ENCODE measurements at regions not wholly inside any gene's neighbourhood (a gene's known extent, or its start where the extent isn't known, plus 50 kb on each side); places are given as distances from the start of the nearest gene placed in this dataset.

DNA sequence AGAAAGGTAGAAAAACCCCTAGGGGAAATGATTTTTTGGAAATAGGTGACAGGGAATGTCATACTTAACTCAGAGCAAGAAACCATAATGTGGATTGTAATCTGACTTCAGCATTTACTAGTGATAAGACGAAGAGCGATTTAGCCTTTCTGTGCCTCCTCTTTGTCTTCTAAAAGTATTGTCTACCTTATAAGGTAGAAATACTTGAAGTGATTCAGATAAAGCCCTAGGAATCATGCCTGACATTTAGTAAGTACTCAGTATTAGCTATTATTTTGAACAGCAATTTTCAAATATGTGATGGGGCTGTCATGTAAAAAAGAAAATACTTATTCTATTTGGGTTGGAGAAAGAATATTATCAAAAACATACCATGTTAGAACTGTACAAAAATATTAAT lies 525.9 kb upstream of the EYS start:
- H4K20me1 ChIP-seq (ENCODE audit: insufficient read depth), result no peaks in the 10 kb centered on the region
- no peak overlapping the region for H2AFZ ChIP-seq (ENCODE audit: low read depth)
- H3K4me1 ChIP-seq (ENCODE audit: low read depth, poor library complexity, severe bottlenecking), result no peaks in the 10 kb centered on the region
- no peak overlapping the region for H3K4me3 ChIP-seq (IDR thresholded peaks at IDR 0.05; ENCODE audit: insufficient read depth, low read depth, low read length)
- TF ChIP-seq, protein P1, sequence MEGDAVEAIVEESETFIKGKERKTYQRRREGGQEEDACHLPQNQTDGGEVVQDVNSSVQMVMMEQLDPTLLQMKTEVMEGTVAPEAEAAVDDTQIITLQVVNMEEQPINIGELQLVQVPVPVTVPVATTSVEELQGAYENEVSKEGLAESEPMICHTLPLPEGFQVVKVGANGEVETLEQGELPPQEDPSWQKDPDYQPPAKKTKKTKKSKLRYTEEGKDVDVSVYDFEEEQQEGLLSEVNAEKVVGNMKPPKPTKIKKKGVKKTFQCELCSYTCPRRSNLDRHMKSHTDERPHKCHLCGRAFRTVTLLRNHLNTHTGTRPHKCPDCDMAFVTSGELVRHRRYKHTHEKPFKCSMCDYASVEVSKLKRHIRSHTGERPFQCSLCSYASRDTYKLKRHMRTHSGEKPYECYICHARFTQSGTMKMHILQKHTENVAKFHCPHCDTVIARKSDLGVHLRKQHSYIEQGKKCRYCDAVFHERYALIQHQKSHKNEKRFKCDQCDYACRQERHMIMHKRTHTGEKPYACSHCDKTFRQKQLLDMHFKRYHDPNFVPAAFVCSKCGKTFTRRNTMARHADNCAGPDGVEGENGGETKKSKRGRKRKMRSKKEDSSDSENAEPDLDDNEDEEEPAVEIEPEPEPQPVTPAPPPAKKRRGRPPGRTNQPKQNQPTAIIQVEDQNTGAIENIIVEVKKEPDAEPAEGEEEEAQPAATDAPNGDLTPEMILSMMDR (conservative IDR thresholded peaks at IDR 0.05; ENCODE audit: low read depth, low read length), result no peak
- H3K27me3 ChIP-seq (ENCODE audit: insufficient read depth, low read depth), result no peaks in the 10 kb centered on the region
- no peak overlapping the region for H3K9ac ChIP-seq
- no peaks in the 10 kb centered on the region for H3K36me3 ChIP-seq (ENCODE audit: insufficient read depth)
- H3K27ac ChIP-seq, result no peak overlapping the region
- H3K79me2 ChIP-seq (ENCODE audit: insufficient read depth, low read depth), result no peaks in the 10 kb centered on the region
- H3K4me2 ChIP-seq, result no peak overlapping the region

DNA sequence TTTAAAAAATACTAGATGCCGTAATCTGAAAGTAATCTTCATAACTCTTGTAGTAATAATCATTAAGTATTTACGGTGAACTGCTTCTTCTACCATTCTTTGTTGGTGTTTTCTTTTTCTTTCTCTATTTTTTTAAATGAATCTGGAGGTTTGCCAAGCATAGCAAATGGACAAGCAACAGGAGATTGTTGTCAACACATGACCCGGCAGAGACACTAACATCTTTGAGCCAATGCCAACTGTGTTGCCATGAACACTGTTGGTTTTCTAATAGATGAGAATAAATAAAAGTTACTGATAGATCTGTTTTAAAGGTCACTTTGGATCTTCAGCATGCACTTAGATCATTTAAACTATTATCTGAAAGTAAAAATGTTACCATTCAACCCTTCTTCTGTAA lies 523.6 kb upstream of the EYS start:
- no peak overlapping the region for H3K27ac ChIP-seq
- H3K4me1 ChIP-seq (ENCODE audit: low read depth, poor library complexity, severe bottlenecking), result no peaks in the 10 kb centered on the region
- TF ChIP-seq, protein P1 (conservative IDR thresholded peaks at IDR 0.05; ENCODE audit: low read depth, low read length), result no peak
- H3K36me3 ChIP-seq (ENCODE audit: insufficient read depth), result no peaks in the 10 kb centered on the region
- H3K79me2 ChIP-seq (ENCODE audit: insufficient read depth, low read depth), result no peaks in the 10 kb centered on the region
- no peaks in the 10 kb centered on the region for H3K27me3 ChIP-seq (ENCODE audit: insufficient read depth, low read depth)
- no peak overlapping the region for H3K4me2 ChIP-seq
- H4K20me1 ChIP-seq (ENCODE audit: insufficient read depth), result no peaks in the 10 kb centered on the region
- no peak overlapping the region for H3K9ac ChIP-seq
- no peak overlapping the region for H3K4me3 ChIP-seq (IDR thresholded peaks at IDR 0.05; ENCODE audit: insufficient read depth, low read depth, low read length)
- H2AFZ ChIP-seq (ENCODE audit: low read depth), result no peak overlapping the region

- TF ChIP-seq, protein P1 (conservative IDR thresholded peaks at IDR 0.05; ENCODE audit: low read depth, low read length), result no peak
- no peaks in the 10 kb centered on the region for H3K4me1 ChIP-seq (ENCODE audit: low read depth, poor library complexity, severe bottlenecking)
- H3K4me2 ChIP-seq, result no peak overlapping the region
- H3K9ac ChIP-seq, result no peak overlapping the region
- no peaks in the 10 kb centered on the region for H3K36me3 ChIP-seq (ENCODE audit: insufficient read depth)
- no peaks in the 10 kb centered on the region for H4K20me1 ChIP-seq (ENCODE audit: insufficient read depth)
- H3K4me3 ChIP-seq (IDR thresholded peaks at IDR 0.05; ENCODE audit: insufficient read depth, low read depth, low read length), result no peak overlapping the region
- no peaks in the 10 kb centered on the region for H3K27me3 ChIP-seq (ENCODE audit: insufficient read depth, low read depth)
- H2AFZ ChIP-seq (ENCODE audit: low read depth), result no peak overlapping the region
- no peak overlapping the region for H3K27ac ChIP-seq
- no peaks in the 10 kb centered on the region for H3K79me2 ChIP-seq (ENCODE audit: insufficient read depth, low read depth)
These were observed 519.1 kb upstream of the EYS start for GRCh38 chr6:66226109-66226508.

DNA sequence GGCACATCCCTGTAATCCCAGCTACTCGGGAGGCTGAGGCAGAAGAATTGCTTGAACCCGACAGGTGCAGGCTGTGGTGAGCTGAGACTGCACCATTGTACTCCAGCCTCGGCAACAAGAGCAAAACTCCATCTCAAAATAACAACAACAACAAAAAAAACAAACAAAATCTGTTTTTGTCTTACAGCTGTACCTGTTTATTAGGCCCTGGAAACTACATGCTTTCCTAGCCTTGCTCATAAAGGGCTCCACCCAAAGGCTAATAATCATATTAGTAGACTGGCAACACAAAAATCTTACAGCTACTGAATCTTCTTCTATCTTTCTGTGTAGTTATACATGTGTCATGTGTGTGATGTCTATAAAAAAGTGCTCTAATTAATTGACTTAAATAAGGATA lies 503.9 kb upstream of the EYS start:
- H4K20me1 ChIP-seq (ENCODE audit: insufficient read depth), result no peaks in the 10 kb centered on the region
- no peak overlapping the region for H3K4me2 ChIP-seq
- H3K27me3 ChIP-seq (ENCODE audit: insufficient read depth, low read depth), result no peaks in the 10 kb centered on the region
- H2AFZ ChIP-seq (ENCODE audit: low read depth), result no peak overlapping the region
- H3K36me3 ChIP-seq (ENCODE audit: insufficient read depth), result no peaks in the 10 kb centered on the region
- TF ChIP-seq, protein P1 (conservative IDR thresholded peaks at IDR 0.05; ENCODE audit: low read depth, low read length), result no peak
- H3K27ac ChIP-seq, result no peak overlapping the region
- H3K79me2 ChIP-seq (ENCODE audit: insufficient read depth, low read depth), result no peaks in the 10 kb centered on the region
- H3K4me1 ChIP-seq (ENCODE audit: low read depth, poor library complexity, severe bottlenecking), result no peaks in the 10 kb centered on the region
- no peak overlapping the region for H3K4me3 ChIP-seq (IDR thresholded peaks at IDR 0.05; ENCODE audit: insufficient read depth, low read depth, low read length)
- H3K9ac ChIP-seq, result no peak overlapping the region

GRCh38 chr6:66200390-66200789 lies 493.4 kb upstream of the EYS start:
- Histone ChIP-seq H3K27me3 (ENCODE audit: insufficient read depth, low read depth) (no peaks in the 10 kb centered on the region), H4K20me1 (ENCODE audit: insufficient read depth) (no peaks in the 10 kb centered on the region), H3K9ac (no peak overlapping the region), H3K4me1 (ENCODE audit: low read depth, poor library complexity, severe bottlenecking) (no peaks in the 10 kb centered on the region), H3K36me3 (ENCODE audit: insufficient read depth) (no peaks in the 10 kb centered on the region), H3K4me2 (no peak overlapping the region), H3K27ac (no peak overlapping the region), H3K4me3 (IDR thresholded peaks at IDR 0.05; ENCODE audit: insufficient read depth, low read depth, low read length) (no peak overlapping the region), H3K79me2 (ENCODE audit: insufficient read depth, low read depth) (no peaks in the 10 kb centered on the region), H2AFZ (ENCODE audit: low read depth) (no peak overlapping the region)
- TF ChIP-seq, protein P1 (conservative IDR thresholded peaks at IDR 0.05; ENCODE audit: low read depth, low read length), result no peak
